HG03280 (cell line): ENCODE measurements at regions not wholly inside any gene's neighbourhood (a gene's known extent, or its start where the extent isn't known, plus 50 kb on each side); places are given as distances from the start of the nearest gene placed in this dataset.

Experiments
- ATAC-seq: cut with Tn5 transposase; IDR thresholded peaks from one replicate; pipeline ENCODE4 v1.9.1; 2021; ENCODE audit warnings: mild to moderate bottlenecking, moderate library complexity; ENCODE audit not compliant: unreplicated experiment

DNA sequence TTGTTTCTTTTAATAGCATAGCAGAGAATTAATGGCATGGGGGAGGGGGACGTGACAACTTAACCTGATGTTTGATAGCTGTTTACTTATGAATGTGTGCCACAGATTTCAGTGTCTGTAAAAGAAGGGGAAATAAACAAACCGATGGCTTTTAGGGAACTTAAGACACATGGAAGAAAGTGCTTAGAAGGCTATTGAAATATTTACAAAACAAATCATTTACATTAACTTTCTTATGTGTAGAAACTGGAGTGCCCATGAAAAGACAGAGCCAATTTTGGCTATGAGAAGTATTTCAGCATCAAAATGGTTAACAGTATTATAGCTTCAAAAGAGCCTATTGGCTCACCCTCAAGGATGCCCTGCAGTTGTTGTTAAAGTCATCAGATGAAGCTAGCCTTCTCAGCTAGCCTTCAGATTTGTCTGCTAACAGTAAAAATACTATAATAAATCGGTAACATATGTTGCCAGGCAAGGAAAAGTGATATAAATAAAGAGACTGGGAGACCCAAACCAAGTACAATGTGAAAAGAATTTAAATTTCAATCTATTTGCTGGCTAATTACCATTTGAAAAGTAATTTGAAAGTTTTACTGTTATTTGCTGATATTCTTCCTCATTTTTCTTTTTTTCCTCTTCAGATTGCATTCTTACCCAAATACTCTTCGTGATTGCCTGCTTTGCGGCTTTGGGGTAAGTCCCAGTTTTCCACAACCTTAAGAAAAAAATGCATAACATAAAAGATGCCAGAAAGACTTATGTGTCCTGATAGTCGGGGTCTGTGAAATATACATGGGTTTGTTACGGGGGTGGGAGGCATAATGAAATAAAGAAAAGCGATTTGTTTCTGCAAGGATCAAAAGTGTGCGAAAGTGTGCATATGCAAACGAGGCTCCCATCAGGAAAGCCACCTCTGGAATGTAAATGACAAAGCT, 256.4 kb downstream of the MEIS1 start:
- no peak for ATAC-seq

DNA sequence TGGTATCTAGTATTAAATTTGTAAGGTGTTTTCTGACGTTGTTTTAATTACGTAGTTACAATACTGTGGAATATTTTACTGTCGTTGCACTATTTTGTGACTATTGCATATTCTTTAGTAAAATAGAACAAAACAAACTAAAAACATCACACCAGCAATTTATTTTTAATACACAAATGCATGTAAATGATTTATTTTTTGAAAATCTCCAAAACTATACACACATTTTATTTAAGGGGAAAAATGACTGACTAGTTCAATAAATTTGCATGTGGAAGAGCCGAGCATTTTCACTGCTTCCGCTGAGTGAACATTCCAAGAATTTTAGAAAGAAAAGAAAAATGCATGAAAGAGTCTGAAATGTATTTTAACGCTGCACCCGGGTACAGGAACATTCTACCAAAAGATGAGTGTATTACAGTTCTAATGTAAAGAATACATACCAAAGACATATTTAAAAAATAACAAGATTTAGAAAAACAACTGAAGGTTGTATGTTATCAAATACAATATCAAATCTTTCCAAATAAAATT, 257.7 kb downstream of the MEIS1 start:
- no peak for ATAC-seq

DNA sequence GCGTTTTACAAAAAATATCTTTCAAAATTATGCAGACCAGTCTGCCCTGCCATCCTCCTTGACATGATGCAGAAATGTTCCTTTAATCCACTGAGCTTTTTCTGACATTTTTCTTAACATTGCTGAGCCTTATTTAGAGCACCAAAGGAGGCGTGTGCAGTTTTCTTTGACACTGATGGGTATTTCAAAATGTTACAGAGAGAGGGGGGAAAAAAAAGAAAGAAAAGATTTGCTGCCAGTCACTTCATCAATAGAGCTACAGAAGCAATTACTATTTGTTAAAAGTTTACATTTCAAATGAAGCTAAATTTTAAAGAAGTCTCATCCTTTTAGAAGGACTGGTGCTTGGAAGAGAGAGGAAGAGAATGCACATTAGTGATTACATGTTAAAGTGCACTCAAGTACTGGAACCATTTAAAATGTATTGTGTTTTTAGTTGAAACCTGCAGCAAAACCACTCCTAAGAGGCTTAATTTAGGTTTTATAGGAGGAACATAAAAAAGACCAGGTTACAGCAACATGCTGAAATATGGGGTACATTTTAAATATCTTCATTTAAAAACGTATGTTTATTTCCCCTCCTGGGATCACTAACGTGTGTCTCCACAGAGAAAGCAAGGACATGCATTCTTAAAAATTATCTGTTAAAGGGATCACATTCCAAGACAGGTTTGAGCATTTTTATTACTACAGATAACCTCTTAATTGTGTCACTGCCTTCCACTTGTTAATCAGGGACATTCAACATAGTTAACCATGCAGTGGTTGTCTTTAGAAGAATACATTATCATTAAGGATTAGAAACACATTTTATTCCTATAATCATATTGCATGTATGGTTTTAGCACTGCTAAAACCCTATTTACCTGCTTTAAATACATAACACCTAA, 258.4 kb downstream of the MEIS1 start:
- no peak for ATAC-seq

DNA sequence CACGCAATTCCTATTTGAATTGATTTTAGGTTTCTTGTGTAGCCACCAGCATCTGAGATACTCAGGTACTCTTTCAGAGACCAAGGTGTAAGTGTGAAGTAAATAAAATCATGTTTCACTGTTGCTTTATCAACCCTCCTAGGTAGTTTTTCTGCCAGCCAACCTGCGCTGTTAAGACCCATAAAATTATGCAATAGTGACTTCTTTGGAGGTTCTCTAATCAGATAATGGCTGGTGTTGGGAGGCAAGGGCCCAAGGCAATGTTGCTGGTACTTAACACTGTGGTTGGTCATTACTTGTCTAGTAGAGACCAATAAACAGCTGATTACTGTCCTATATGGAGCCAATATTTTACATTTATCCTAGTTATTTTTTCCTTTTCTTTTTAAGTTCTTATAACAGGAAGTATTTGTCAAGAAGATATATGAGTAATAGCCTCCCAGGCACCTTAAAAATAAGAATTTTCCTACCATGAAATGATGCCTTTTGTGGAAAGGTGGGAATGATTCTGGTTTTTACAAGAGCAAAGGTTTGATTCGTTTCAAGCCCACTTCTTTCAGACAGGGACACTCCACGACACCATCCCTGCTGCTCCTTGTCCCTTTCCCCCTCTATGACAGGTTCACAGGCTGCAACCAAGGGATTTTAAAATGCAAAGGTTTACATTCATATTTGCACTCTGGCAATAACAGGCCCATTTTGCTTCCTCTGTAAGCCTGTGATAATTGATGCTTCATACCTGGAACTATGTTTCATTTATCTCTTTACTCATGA, 259.3 kb downstream of the MEIS1 start:
- no peak for ATAC-seq

DNA sequence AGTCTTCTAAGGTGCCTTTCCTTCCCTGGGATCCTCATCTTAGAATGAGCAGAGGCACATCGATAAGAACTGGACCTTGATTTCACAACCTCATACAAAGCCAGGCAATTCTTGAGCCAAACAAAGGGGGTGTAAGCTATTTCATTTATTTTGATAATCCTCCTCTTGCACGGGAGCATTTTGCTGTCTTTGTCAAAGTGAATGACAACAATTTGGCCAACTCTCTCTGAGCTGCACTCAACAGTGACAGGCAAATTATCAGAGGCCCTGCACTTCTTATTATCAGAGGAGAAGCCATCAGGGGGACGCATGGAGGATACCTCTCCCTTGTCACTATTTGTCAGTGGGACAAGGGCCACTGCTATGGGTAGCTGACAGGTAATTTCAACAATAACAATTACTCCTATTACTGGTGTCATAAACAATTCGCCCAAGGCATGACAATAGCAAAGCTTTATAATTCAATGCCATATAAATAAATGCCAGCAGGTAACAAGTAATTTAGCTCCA, 260.4 kb downstream of the MEIS1 start:
- ATAC-seq: no peak

DNA sequence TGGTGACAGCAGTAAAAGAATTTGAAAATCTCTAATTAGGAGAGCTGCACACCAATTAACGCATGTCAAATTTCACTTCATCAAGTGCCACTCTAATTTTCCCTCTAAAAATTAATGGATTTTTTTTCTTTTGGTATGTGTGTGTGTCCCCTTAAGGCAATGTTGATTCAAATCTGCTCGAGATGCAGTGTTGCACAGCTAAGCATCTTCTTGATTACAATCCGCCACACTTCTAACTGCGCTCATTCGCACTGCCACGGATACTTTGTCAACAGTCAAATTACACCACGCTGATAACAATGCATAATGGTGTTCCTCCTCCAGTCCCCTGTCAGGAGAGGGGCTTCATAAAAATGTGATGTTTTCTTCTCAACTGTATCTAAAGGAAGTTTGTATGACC, 261.4 kb downstream of the MEIS1 start:
- no peak for ATAC-seq

DNA sequence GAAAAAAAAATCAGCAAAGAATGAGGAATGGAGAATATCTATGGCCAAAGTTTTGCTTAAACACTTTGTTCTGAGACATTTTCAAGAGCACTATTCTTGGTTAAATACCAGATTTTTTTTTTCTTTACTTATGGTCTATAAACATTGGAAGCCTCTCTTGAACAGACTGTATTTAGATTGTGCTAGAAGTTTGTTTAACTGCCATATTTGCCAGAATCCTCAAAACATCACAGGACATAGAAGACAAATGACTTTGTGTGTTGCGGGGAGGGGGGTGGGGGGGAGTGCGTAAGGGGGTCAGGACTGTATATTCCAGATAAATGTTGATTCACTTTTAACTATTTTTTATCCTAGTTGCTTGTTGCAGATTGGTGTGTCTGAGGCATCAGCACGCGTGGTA, 262.0 kb downstream of the MEIS1 start:
- no peak for ATAC-seq

DNA sequence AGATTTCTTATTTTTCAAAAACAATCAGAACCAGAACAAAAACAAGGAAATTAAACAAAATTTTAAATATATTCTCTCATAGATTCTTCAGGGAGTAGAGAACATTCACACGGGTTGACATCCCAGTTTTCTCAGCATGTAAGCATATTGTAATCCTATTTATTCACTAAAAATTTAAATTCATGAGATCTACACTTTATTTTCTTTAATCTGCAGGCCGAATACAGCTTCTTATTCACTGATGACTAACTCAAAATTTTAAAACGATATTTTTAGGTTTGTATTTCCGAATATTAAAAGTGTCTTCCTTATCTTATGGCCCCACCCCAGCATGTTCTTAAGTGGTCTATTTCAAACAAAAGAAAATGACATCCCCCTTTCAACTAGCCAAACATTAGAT, 262.4 kb downstream of the MEIS1 start:
- ATAC-seq: no peak

DNA sequence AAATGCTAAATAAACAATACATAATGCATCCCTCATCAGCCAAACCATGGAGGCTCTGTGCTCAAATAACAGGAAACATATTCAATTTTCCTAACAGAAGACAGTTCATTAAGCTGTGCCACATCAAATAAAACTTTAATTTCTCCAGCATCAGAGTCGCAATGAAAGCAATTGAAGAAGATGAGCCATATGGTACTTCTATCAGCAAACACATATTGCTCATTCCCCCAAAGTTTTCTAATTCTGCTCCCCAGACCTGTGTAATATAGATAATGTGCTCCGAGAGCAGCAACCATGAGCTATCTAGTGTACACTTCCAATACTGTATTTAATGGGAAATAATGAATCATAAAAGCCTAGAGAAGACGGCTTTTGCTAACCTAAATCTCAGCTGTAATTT, 263.2 kb downstream of the MEIS1 start:
- no peak for ATAC-seq

DNA sequence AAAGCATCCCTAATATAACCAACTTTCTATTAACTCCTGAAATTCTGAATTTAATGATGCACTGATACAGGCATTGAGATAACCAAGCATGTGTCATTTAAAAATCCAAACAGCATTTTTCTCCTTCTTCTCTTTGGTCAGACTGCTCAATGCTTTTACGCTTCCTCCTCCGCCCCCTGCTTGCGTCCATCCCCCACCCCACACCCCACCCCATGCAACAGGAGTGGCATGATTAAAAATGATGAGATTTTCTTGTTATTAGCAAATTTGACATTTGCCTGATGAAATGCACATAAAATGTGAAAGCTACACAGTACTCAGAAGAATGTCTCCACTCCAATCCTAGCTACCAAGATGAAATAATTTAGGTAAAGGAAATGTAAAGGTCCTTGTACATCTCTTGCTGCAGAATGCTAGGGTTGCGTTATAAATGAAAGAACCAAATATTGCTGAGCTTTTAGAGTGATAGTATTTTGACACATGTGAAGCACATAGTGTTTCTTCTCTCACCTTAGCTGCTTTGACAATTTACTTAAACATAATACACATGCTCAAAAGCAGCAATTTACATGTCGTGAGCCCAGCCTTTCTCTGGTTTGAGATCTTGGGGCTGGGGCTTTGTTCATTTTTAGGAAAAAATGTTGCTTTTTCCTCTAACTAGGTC, 263.8 kb downstream of the MEIS1 start:
- no peak for ATAC-seq

DNA sequence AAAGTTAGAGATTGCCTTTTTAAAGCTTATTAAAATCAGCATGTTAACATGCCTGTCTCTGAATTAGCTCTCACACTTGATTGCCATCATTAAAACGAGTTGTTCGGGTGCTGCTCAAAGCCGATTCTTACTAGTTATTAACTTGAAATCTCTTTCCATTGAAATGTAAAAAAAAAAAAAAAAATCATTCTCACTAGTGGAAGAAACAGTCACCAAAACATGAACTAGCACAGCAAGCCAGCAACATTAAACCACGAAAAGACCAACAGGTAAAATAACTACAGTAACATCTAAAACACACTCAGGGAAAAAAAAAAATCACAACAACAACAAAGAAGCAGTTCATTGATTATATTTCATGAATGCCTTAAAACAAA, 264.5 kb downstream of the MEIS1 start:
- ATAC-seq: no peak

DNA sequence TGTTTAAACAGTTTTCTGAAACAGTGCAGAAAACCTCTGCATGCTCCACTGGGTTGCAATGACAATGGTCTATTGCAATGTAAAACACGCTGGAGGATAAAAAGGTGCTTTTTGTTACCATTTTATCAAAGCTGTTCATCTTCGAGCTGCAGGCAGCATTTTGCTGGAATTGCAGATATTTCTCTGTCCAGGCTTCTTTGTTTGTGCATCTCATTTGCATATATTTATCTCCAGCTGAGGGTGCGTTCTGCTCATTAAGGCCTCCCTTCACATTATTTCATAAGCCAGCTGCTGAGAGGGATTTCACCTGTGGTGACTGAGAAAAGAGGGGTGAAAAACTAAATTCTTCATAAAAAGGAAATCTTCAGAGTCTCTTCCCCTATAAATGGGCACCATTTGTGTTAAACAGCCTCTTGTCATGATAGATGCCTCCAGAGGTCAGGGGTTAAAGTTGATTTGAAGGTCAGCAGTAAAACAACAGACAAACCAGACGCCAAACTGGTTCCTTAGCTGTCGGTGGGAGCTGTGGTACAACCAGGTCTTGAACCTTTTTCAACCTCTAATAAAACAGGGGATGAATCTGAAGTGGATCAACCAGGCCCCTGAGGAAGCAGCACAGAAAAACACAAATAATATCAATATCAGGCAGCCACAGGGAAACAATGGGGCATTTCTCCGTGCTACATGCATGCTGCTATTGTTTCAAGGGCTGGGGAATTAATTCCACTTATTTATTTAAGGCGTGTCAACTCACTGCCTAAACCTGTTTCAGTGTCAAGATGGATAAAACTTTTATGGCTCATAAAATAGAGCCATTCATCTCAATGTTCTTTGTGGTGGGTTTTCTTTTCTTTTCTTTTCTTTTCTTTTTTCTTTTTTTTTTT, 265.1 kb downstream of the MEIS1 start:
- ATAC-seq: no peak

DNA sequence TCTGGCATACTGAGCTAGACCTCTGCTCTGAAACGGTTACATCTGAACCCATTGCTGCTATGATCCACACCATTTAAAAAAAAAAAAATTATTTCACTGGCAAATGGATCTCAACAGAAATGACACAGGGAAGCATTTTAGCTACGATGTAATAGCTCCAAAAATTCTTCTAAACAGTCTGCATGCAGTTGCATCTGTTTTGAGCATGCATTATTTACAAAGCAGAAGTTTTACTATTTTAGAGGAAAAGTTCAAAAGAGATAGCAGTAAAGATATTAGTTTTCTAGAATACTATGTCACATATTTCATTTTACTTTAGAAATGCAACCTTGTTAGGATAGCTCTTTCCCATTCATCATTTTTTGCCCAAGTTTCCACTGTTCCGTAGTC, 265.7 kb downstream of the MEIS1 start:
- ATAC-seq: no peak

DNA sequence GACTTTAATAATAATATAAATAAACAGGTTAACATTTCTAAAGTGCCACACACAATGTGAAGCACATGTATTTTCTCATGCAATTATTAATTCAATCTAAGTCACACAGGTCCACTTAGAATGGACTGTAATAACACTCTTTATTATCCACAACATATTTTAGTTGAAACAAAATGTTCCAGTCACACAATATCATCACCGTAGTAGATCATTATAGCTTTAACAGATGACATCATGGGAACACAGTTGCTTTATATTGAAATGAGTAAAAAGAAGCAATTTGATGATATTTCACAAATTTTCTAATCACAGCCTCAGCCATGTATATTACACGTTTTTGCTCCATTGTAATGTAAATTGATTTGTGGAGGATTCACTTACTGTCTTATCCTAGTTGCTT, 266.3 kb downstream of the MEIS1 start:
- ATAC-seq: no peak

DNA sequence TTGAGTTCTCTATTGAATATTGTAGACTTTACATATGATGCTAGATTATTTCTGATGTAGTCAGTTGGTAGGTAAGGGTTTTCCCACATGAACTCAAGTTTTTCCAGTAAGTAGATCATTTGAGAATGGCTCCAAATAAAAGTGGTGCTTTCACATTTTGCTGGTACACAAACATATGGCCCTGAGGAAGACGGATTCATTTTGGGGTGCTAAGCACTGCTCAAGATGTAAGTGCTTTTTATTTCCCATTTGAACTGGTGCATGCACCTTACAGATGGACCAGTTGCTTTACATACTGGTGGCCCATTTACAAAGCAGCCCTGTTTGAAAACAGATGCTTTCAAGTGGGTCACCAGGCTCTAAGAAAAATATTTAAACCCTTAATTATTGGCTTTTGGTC, 266.7 kb downstream of the MEIS1 start:
- no peak for ATAC-seq

DNA sequence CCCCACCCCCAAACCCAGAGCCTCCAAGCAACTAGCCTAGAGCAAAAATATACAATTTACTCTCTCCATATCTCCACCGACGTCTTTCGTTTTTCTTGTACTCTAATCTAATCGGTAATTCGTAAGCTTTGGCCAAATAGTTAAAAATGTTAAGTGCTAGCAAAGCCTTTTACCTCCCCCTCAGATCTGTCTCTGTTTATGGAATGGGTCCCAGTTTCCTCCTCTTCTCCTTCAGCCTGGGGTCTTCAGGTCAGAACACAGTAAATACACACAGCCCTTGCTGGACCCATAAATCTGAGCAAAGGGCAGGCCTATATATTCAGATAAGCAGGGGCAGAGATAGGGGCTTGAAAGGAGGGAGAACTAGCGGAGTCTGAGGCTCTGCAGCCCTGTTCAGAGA, 267.4 kb downstream of the MEIS1 start:
- no peak for ATAC-seq

DNA sequence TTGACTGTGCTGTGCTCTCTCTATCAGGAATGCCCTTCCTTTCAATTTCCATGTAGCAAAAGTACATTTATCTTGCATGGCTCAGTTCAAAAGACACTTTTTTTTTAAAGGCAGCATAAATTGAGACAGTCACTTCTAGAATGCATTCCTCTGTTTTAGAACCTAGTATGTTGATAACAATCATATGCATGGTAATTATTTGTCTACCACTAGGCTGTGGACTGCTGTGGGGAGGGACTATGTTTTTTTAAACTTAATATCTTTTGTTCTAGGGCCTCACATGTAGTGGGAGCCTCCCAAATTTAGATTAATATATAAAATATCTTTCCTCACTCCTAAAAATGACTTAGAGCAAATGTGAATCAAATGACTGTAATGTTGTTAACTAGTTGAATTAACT, 269.9 kb downstream of the MEIS1 start:
- ATAC-seq: no peak

DNA sequence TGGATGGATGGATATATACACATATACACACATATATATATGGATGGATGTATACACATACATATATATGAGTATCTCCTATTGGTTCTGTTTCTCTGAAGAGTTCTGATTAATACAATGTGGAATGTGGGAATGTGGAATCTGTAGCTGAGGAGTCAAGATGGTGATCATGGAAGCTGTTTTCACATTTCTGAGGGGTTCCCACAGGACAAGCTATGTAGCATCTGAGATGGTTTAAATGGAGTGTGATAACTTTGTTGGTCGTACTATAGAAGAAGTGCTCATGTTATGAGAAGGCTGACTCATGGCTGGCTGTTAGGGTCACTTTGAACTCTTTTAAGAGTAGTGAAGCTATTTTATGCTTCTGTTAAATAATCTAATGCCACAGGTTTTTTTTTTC, 279.7 kb downstream of the MEIS1 start:
- ATAC-seq: no peak

DNA sequence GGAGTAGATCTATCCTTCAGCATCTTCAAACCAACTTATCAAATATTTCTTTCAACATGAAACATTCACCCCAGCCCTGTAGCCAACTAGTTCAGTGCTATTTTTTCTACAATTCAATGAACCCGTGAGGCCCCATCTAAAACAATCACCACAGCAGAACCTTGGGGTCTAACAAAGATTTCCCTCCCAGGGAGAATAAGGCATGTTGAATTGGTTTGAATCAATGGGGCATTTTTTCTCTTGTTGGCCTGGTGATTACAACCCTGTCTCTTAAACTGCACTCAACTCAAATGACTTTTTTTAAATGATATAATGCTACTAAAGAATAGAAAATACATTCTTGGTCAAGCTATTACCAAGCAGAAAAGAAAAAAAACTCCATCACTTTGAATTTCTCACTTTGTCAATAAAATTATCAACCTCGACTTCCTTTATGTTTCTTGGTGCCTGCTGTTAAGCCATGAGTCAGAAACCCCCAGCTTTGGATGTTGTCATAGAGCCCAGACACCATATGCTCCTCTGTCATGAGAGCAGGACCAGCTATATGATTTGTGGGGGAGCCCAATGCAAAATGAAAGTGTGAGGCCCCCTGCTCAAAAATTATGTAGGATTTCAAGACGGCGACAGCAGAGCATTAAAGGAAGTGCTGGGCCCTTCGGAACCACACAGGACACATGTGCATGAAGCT, 282.4 kb downstream of the MEIS1 start:
- ATAC-seq: no peak
